ENCODE measurements at regions not wholly inside any gene's neighbourhood (a gene's known extent, or its start where the extent isn't known, plus 50 kb on each side); places are given as distances from the start of the nearest gene placed in this dataset.

DNA sequence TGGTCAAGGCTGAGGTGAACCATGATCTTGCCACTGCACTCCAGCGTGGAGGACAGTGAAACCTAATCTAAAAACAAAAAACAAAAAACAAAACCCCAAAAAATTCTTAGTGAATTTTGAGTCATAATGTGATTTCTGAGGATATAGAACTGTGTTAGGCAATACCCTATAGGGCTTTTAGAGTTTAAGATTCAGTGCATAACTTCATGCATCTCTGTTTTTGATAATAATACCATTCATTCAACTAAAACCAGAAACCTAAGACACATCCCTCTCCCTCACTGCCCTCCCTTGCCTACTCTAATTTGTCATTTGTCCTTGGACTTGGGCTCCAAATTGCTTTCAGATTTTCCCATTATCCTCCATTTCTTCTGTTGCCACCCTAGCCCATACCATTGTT lies 405.7 kb upstream of the EDIL3 start:
- TF ChIP-seq, protein P1, sequence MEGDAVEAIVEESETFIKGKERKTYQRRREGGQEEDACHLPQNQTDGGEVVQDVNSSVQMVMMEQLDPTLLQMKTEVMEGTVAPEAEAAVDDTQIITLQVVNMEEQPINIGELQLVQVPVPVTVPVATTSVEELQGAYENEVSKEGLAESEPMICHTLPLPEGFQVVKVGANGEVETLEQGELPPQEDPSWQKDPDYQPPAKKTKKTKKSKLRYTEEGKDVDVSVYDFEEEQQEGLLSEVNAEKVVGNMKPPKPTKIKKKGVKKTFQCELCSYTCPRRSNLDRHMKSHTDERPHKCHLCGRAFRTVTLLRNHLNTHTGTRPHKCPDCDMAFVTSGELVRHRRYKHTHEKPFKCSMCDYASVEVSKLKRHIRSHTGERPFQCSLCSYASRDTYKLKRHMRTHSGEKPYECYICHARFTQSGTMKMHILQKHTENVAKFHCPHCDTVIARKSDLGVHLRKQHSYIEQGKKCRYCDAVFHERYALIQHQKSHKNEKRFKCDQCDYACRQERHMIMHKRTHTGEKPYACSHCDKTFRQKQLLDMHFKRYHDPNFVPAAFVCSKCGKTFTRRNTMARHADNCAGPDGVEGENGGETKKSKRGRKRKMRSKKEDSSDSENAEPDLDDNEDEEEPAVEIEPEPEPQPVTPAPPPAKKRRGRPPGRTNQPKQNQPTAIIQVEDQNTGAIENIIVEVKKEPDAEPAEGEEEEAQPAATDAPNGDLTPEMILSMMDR (IDR thresholded peaks at IDR 0.05; ENCODE audit: low read length), result no peak
- TF ChIP-seq EZH2 (optimal IDR thresholded peaks at IDR 0.05; ENCODE audit: low read depth, low read length), result no peak
